ENCODE measurements at regions not wholly inside any gene's neighbourhood (a gene's known extent, or its start where the extent isn't known, plus 50 kb on each side); places are given as distances from the start of the nearest gene placed in this dataset.
"Not testable (repeated sequence)": the region's sequence is repeated elsewhere in the genome, so short reads cannot be mapped to it uniquely, and the experiment has no call there.

DNA sequence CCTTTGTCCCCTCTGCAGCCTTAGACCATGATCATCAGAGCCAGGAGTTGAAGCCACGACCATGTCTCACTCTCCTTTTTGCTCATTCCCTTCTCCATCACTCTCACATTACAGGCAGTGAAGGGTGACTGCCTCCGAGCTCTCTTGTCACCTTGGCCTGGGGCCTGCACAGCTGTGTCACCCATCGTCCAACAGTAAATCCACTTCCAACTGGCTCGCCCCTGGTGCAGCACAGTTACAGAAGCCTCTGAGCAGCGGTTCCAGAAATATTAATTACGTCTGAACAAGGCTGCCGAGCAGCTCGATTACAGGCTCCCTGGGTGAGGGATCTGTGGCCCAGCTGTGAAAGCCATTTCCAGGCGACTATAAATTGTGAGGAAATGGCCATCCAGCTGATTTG is 528.2 kb downstream of the NR2F2 start:
- no peak for DNase-seq

DNA sequence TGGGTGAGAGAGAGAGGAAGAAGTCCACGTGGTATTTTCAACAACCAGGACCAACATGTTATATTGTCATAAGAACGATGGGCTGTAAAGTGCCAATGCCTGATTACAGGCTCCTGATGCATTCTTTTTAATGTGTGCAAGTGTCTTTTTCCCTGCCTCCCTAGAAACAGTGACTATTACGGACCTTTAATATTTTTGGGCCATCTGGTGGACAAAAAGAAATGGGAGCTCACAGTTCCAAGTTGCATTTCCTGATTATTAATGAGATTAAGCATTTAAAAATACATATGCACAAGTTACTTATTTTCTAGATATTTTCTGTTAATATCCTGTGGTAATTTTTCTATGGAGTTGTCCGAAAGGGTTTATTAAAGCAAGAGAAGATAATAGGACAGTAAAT is 530.2 kb downstream of the NR2F2 start:
- no peak for DNase-seq

DNA sequence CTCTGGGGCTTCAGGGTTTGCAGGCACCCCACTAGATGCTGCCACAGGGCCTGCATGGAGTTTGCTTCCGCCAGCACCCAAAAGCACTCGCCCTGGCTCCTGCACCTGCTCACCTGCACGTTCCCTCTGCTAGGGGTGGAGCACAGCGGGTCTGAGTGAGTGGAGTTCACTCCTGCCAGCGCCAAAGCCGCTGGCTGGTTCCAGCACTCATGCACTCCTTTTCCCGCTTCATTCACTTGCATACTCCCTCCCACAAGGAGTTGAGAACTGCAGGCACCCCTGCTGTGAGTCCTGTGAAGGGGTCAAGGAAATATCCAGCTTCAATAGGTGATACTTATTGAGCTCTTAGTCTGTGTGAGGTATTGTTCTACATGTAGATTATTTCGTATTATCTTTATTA is 537.5 kb downstream of the NR2F2 start:
- DNase-seq: no peak

DNA sequence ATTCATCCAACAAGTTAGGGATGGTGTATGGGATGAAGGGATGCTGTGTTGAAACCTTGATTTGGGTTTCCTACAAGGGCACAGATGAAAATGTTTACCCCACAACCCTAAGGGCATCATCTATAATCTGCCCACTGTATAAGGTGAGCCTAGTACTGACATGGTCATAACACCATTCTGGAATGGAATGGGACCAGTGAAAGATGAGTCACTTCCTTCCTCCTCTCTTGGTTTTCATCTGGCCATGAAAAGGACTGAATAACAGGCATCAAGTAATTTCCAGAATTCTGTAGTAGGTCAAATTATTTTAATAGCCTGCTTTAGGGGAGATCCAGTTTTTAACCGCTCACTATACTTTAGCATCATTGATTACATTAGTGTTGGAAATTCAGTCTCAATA is 538.6 kb downstream of the NR2F2 start:
- DNase-seq: no peak

DNA sequence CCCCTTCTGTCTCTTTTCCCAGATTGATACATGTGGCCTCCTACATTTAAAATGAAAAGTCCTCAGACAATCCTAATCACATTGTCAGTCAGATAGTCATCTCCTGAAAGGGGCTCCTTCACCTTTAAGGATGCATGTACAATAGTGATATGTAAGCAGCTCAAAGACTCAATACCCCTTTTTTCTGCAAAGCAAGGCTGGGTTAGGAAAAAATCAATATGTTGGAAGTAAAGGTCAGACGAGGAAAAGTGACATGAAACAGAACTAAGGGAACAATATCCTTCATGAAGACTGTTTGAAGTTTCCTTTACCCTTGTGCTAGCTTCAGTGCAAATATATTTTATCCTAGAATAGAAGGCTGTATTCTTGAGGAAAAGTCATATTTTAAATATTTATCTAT is 539.3 kb downstream of the NR2F2 start:
- no peak for DNase-seq

DNA sequence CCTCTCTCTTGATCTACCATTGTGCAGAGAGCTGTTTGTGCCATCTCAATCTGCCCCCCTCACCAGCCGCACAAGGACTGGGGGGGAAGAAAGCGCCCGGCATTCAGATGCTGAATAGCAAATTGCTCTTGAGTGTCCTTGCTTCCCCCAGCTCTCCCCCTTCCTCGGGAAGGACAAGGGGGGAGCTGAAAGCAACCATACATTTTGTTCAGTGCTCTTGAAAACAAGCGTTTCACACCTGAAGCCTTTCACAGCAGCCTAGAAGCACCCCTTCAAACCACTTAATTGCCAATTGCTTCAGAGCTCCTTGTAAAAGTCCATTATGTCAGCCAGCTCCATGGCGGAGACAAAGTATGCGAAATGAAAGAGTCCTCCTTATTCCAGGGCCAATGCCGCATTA is 540.1 kb downstream of the NR2F2 start:
- DNase-seq: no peak

- DNase-seq: not testable (repeated sequence)
Observed at GRCh38 chr15:96877442-96877841, 546.9 kb downstream of the NR2F2 start.

DNA sequence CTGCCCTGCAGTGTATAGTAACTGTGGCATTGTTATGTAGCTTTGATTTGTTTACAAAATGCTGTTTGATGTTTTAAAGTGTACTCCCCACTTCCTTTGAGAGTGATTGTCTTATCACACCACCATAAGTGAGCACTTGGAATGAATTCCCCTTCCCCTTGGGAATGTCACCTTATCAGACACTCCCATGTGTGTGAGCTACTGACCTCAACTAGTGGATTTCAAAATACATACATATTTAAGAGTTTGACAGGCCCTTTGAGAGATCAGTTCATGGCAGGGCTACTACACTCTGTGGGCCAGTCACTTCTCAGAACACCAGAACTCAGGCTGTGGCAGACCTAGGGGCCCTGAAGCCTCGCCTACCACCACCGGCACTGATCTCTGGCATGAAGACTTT is 547.6 kb downstream of the NR2F2 start:
- DNase-seq: no peak

DNA sequence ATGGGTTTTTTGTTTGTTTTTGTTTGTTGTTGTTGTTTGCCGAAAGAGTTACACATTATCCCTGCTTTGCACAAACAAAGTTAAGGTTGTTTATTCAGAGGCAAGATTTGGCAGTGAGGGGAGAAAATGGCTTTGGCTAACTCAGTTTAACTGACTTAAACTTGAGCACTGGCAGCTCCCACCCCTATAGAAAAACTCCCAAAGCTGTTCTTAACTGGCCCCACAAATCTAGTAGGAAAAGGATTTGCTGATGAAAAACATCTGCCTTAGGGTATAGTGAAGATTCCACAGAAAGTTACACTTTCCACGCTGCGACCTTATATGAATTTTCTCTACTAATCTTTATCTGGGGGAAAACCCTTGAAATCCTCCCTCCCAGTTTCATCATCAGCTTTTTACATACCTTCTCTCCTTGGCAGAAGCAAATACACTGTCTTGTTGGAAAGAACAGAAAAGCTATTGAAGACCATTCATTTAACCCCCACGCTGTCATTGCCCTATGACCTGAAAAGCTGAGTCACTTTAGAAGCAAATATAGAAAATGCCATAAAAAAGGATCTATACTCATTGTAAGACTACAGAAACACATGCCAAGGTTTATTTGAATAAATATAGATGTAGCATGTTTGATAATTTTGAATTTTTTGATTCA is 551.7 kb downstream of the NR2F2 start:
- DNase-seq: no peak

GRCh38 chr15:96887730-96888129 is 557.2 kb downstream of the NR2F2 start:
- no peak for DNase-seq

GRCh38 chr15:96888764-96889163 is 558.3 kb downstream of the NR2F2 start:
- no peak for DNase-seq

- no peak for DNase-seq
Observed at GRCh38 chr15:96889734-96890480, 559.4 kb downstream of the NR2F2 start.

- no peak for DNase-seq
Observed at GRCh38 chr15:96891046-96891445, 560.5 kb downstream of the NR2F2 start.

- DNase-seq: no peak
Observed at GRCh38 chr15:96893159-96893906, 562.8 kb downstream of the NR2F2 start.

GRCh38 chr15:96894659-96895058 is 564.2 kb downstream of the NR2F2 start:
- DNase-seq: no peak

DNA sequence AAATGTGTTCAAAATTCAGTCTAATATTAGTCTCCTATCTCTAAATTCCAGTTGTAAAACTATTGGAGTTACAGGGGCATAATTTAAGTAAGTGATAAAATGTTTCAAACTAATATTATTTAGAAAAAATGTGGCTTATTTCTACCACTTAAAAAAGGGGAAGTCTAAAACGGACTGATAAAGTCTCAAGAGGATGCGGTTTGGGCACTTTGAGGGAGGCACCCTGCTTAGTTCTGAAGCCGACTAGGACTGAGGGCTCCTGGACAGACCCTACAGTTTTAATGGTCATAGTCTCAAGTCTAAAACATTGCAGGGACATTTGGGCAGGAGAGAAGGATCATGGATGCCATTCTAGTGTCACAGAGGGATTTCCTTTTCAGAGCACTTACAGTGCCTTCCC is 566.3 kb downstream of the NR2F2 start:
- DNase-seq: no peak

- DNase-seq: no peak
Observed at GRCh38 chr15:96914081-96914480, 583.6 kb downstream of the NR2F2 start.

GRCh38 chr15:96916750-96917149 is 586.2 kb downstream of the NR2F2 start:
- DNase-seq: no peak

DNA sequence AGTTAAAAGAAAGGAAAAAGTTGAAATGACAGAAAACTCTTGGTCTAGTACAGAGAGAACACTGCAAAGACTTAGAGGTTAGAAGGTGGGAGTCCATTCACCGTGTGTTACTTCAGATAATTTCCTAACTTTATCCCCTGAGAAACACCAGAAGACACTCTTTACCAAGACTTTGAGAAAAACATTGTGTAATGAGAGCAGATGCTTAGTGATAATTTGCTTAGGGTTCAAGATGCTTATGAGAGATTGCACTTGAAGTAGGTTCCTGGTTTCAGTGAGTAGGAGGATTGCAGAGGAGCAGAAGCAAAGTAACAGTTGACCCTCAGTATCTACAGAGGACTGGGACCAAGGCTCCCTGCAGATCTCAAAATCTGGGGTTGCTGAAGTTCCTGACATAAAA is 594.1 kb downstream of the NR2F2 start:
- no peak for DNase-seq

- no peak for DNase-seq
Observed at GRCh38 chr15:96947296-96948229, 617.1 kb downstream of the NR2F2 start.

GRCh38 chr15:96948981-96949380 is 618.5 kb downstream of the NR2F2 start:
- DNase-seq: no peak

DNA sequence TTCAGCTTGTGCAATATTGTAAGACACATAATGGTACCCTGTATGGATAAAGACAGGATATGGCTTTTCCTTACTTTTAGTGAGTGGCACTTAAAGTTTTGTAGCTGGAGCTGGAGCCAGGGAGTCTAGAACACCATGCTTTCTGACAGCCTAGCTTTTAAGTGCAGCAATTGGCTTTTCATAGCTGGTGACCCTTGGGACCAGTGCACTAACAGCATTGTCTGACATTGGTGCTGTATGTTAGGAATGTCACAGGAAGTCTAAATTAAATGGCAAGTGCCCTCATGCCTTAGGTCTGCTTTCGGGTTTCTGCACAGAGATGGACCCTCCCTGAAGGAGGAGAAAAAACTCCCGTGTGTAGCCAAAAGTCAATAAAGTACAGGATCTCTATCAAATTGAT is 628.2 kb downstream of the NR2F2 start:
- no peak for DNase-seq

GRCh38 chr15:96959501-96959900 is 629.0 kb downstream of the NR2F2 start:
- no peak for DNase-seq
